ENCODE measurements at regions not wholly inside any gene's neighbourhood (a gene's known extent, or its start where the extent isn't known, plus 50 kb on each side); places are given as distances from the start of the nearest gene placed in this dataset.

DNA sequence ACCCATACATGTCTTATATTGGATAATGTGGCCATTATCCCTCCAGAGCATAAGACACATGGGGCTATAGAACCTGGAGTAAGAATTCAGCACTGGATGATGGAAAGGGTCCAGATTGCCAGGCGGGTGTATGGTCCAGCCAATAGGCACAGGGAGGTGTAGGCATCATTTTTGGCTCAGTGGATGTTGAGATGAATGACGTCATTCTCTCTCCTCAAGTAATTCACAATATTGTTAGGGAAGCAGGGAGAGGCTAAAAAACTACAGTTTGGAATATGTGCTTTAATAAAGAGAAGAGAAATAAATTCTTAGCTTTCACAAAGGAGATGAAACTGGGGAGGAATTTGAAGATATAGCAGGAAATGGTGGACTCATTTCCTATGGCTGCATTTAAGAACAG lies 461.1 kb upstream of the GOT2 start:
- Mint-ChIP-seq H3K27ac (no peak overlapping the region), H3K36me3 (ENCODE audit: low read depth) (no peaks in the 10 kb centered on the region; the same call in 2 of the 3 replicates), H3K4me1 (no peaks in the 10 kb centered on the region; the same call in 2 of the 3 replicates), H3K27me3 (ENCODE audit: insufficient read depth, low read depth, poor library complexity) (no peaks in the 10 kb centered on the region), H3K9me3 (no peaks in the 10 kb centered on the region), H3K4me3 (no peak overlapping the region)
- Histone ChIP-seq H3K4me2 (no peak overlapping the region), H4K20me1 (replicated peaks; ENCODE audit: insufficient read depth) (no peaks in the 10 kb centered on the region), H2AFZ (no peak overlapping the region), H3K4me1 (ENCODE audit: insufficient read depth) (no peaks in the 10 kb centered on the region), H3K36me3 (ENCODE audit: insufficient read depth) (no peaks in the 10 kb centered on the region), H3F3A (replicated peaks; ENCODE audit: low read depth) (no peaks in the 10 kb centered on the region), H3K27ac (ENCODE audit: low read depth) (no peak overlapping the region), H3K9me2 (ENCODE audit: insufficient read depth) (peaks cover 7% of the 10 kb centered on the region; the same call in 1 of the 2 replicates), H3K4me3 (no peak overlapping the region), H3K79me2 (replicated peaks; ENCODE audit: insufficient read depth) (no peaks in the 10 kb centered on the region), H3K27me3 (ENCODE audit: insufficient read depth) (no peaks in the 10 kb centered on the region)
- TF ChIP-seq EZH2phosphoT487 (IDR thresholded peaks at IDR 0.05; ENCODE audit: unreplicated experiment) (no peak), NANOG (IDR thresholded peaks at IDR 0.05; ENCODE audit: borderline replicate concordance) (no peak), STAT1 (IDR thresholded peaks at IDR 0.05; ENCODE audit: unreplicated experiment) (no peak), POLR2AphosphoS5 (IDR thresholded peaks at IDR 0.05; ENCODE audit: low read depth) (no peak), CREB1 (CRISPR knock-in tag; IDR thresholded peaks at IDR 0.05; ENCODE audit: low read depth) (no peak), REST (IDR thresholded peaks at IDR 0.05; ENCODE audit: unreplicated experiment) (no peak), EZH2 (IDR thresholded peaks at IDR 0.05; ENCODE audit: low read depth, unreplicated experiment) (no peak), ZNF114 (CRISPR knock-in tag; IDR thresholded peaks at IDR 0.05) (no peak), ZNF331 (CRISPR knock-in tag; IDR thresholded peaks at IDR 0.05; ENCODE audit: low read depth) (no peak), JUNB (IDR thresholded peaks at IDR 0.05; ENCODE audit: unreplicated experiment) (no peak)
- TF ChIP-seq, protein P1, sequence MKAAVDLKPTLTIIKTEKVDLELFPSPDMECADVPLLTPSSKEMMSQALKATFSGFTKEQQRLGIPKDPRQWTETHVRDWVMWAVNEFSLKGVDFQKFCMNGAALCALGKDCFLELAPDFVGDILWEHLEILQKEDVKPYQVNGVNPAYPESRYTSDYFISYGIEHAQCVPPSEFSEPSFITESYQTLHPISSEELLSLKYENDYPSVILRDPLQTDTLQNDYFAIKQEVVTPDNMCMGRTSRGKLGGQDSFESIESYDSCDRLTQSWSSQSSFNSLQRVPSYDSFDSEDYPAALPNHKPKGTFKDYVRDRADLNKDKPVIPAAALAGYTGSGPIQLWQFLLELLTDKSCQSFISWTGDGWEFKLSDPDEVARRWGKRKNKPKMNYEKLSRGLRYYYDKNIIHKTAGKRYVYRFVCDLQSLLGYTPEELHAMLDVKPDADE (IDR thresholded peaks at IDR 0.05), result no peak
- TF ChIP-seq, protein P2, sequence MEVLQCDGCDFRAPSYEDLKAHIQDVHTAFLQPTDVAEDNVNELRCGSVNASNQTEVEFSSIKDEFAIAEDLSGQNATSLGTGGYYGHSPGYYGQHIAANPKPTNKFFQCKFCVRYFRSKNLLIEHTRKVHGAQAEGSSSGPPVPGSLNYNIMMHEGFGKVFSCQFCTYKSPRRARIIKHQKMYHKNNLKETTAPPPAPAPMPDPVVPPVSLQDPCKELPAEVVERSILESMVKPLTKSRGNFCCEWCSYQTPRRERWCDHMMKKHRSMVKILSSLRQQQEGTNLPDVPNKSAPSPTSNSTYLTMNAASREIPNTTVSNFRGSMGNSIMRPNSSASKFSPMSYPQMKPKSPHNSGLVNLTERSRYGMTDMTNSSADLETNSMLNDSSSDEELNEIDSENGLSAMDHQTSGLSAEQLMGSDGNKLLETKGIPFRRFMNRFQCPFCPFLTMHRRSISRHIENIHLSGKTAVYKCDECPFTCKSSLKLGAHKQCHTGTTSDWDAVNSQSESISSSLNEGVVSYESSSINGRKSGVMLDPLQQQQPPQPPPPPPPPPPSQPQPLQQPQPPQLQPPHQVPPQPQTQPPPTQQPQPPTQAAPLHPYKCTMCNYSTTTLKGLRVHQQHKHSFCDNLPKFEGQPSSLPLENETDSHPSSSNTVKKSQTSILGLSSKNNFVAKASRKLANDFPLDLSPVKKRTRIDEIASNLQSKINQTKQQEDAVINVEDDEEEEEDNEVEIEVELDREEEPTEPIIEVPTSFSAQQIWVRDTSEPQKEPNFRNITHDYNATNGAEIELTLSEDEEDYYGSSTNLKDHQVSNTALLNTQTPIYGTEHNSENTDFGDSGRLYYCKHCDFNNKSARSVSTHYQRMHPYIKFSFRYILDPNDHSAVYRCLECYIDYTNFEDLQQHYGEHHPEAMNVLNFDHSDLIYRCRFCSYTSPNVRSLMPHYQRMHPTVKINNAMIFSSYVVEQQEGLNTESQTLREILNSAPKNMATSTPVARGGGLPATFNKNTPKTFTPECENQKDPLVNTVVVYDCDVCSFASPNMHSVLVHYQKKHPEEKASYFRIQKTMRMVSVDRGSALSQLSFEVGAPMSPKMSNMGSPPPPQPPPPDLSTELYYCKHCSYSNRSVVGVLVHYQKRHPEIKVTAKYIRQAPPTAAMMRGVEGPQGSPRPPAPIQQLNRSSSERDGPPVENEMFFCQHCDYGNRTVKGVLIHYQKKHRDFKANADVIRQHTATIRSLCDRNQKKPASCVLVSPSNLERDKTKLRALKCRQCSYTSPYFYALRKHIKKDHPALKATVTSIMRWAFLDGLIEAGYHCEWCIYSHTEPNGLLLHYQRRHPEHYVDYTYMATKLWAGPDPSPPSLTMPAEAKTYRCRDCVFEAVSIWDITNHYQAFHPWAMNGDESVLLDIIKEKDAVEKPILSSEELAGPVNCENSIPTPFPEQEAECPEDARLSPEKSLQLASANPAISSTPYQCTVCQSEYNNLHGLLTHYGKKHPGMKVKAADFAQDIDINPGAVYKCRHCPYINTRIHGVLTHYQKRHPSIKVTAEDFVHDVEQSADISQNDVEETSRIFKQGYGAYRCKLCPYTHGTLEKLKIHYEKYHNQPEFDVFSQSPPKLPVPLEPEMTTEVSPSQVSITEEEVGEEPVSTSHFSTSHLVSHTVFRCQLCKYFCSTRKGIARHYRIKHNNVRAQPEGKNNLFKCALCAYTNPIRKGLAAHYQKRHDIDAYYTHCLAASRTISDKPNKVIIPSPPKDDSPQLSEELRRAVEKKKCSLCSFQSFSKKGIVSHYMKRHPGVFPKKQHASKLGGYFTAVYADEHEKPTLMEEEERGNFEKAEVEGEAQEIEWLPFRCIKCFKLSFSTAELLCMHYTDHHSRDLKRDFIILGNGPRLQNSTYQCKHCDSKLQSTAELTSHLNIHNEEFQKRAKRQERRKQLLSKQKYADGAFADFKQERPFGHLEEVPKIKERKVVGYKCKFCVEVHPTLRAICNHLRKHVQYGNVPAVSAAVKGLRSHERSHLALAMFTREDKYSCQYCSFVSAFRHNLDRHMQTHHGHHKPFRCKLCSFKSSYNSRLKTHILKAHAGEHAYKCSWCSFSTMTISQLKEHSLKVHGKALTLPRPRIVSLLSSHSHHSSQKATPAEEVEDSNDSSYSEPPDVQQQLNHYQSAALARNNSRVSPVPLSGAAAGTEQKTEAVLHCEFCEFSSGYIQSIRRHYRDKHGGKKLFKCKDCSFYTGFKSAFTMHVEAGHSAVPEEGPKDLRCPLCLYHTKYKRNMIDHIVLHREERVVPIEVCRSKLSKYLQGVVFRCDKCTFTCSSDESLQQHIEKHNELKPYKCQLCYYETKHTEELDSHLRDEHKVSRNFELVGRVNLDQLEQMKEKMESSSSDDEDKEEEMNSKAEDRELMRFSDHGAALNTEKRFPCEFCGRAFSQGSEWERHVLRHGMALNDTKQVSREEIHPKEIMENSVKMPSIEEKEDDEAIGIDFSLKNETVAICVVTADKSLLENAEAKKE (CRISPR knock-in tag; IDR thresholded peaks at IDR 0.05), result no peak
- TF ChIP-seq, protein P3, sequence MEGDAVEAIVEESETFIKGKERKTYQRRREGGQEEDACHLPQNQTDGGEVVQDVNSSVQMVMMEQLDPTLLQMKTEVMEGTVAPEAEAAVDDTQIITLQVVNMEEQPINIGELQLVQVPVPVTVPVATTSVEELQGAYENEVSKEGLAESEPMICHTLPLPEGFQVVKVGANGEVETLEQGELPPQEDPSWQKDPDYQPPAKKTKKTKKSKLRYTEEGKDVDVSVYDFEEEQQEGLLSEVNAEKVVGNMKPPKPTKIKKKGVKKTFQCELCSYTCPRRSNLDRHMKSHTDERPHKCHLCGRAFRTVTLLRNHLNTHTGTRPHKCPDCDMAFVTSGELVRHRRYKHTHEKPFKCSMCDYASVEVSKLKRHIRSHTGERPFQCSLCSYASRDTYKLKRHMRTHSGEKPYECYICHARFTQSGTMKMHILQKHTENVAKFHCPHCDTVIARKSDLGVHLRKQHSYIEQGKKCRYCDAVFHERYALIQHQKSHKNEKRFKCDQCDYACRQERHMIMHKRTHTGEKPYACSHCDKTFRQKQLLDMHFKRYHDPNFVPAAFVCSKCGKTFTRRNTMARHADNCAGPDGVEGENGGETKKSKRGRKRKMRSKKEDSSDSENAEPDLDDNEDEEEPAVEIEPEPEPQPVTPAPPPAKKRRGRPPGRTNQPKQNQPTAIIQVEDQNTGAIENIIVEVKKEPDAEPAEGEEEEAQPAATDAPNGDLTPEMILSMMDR (conservative IDR thresholded peaks at IDR 0.05; ENCODE audit: low read depth in 2 of 2), result no peak
- ATAC-seq (no peak), DNase-seq (ENCODE audit: low spot score) (no peak)
